Gastroesophageal sphincter (tissue), 4 donors: ENCODE measurements at regions not wholly inside any gene's neighbourhood (a gene's known extent, or its start where the extent isn't known, plus 50 kb on each side); places are given as distances from the start of the nearest gene placed in this dataset.

Experiments
- ATAC-seq: fragments of 150-250 bp; one replicate; pipeline ENCODE4 v1.9.1; 2016; ENCODE audit warnings: mild to moderate bottlenecking, moderate library complexity
- H3K27ac ChIP-seq, 4 donors: fragments of 200-600 bp; sonication (generic) in 3 of 4; 1 replicate in 3 of 4; 2 replicates in 1 of 4; pipeline ENCODE4 v1.5.1; 2016 to 2019
- H3K27me3 ChIP-seq: fragments of 200-600 bp; sonication (generic); one replicate; pipeline ENCODE4 v1.5.1; 2019
- H3K36me3 ChIP-seq, 2 donors: fragments of 200-600 bp; sonication (generic); one replicate each; pipeline ENCODE4 v1.5.1; 2019; ENCODE audit warnings: control low read depth in 1 of 2
- H3K4me1 ChIP-seq, 3 donors: fragments of 200-600 bp; sonication (generic); 1 replicate in 2 of 3; 2 replicates in 1 of 3; pipeline ENCODE4 v1.5.1; 2016 to 2019; ENCODE audit warnings: control low read depth in 2 of 3
- H3K4me3 ChIP-seq, 2 donors: fragments of 200-600 bp; sonication (generic); one replicate each; pipeline ENCODE4 v1.5.1; 2019; ENCODE audit warnings: mild to moderate bottlenecking in 1 of 2, moderate library complexity in 1 of 2
- H3K9me3 ChIP-seq, 3 donors: fragments of 200-600 bp; sonication (generic); one replicate each; pipeline ENCODE4 v1.5.1; 2017 to 2019; ENCODE audit warnings: control low read depth in 2 of 3
- CTCF ChIP-seq, 4 experiments: fragments of 200-600 bp in 2 of 4; fragments of 450-650 bp in 2 of 4; sonication (generic) in 1 of 4; IDR thresholded peaks; one replicate each; pipeline ENCODE4 v1.5.1; 2017 to 2019; ENCODE audit warnings: antibody characterized with exemption in 4 of 4, mild to moderate bottlenecking in 2 of 4, moderate library complexity in 2 of 4
- EP300 ChIP-seq: sonication (generic); formaldehyde crosslinking; IDR thresholded peaks from one replicate; pipeline ENCODE4 v1.6.1; 2017; ENCODE audit warnings: antibody characterized with exemption, mild to moderate bottlenecking
- POLR2A ChIP-seq, 2 donors: fragments of 450-650 bp; IDR thresholded peaks; one replicate each; pipeline ENCODE4 v1.6.1; 2017; ENCODE audit warnings: antibody characterized with exemption in 2 of 2, mild to moderate bottlenecking in 2 of 2, moderate library complexity in 1 of 2
- POLR2AphosphoS5 ChIP-seq: sonication (generic); formaldehyde crosslinking; IDR thresholded peaks from one replicate; pipeline ENCODE4 v1.6.1; 2017; ENCODE audit warnings: antibody characterized with exemption
- WGBS, 2 donors: methylation state at CpG; one replicate each; pipeline ENCODE4 v1.1.5; 2018; ENCODE audit warnings: low coverage in 1 of 2; 5-methylcytosine and 5-hydroxymethylcytosine counted together

- H3K36me3 ChIP-seq: no peaks in the 10 kb centered on the region
- H3K9me3 ChIP-seq: no peaks in the 10 kb centered on the region
- no peak overlapping the region for H3K27ac ChIP-seq
- H3K4me1 ChIP-seq: no peaks in the 10 kb centered on the region
- no peak overlapping the region for H3K4me3 ChIP-seq
- 0 to 88% methylated on average over 1 of the region's 2 CpGs for WGBS, 2 donors
- no peak for ATAC-seq
- H3K27me3 ChIP-seq: no peaks in the 10 kb centered on the region
- TF ChIP-seq EP300 (no peak), CTCF (IDR thresholded peaks at IDR 0.05) (no peak), POLR2AphosphoS5 (no peak), POLR2A (IDR thresholded peaks at IDR 0.05) (no peak)
These were observed 684.4 kb downstream of the ZEB2 start for GRCh38 chr2:143835481-143835880.

GRCh38 chr2:143833015-143833660 is 686.8 kb downstream of the ZEB2 start:
- WGBS, 2 donors: 83 to 94% methylated on average over 5 of the region's 10 CpGs

GRCh38 chr2:143830476-143830875 is 689.4 kb downstream of the ZEB2 start:
- no peak overlapping the region for H3K27ac ChIP-seq
- no peak overlapping the region for H3K4me3 ChIP-seq
- H3K4me1 ChIP-seq: no peaks in the 10 kb centered on the region
- no peak for TF ChIP-seq POLR2A (IDR thresholded peaks at IDR 0.05)
- no peaks in the 10 kb centered on the region for H3K36me3 ChIP-seq
- ATAC-seq: no peak
- H3K27me3 ChIP-seq: no peaks in the 10 kb centered on the region
- no peaks in the 10 kb centered on the region for H3K9me3 ChIP-seq

More at GRCh38 chr2:143833015-143833660, 686.8 kb downstream of the ZEB2 start:
- TF ChIP-seq POLR2AphosphoS5: no peak
- TF ChIP-seq POLR2A (IDR thresholded peaks at IDR 0.05): no peak
- no peak for TF ChIP-seq CTCF (IDR thresholded peaks at IDR 0.05)
- no peak for TF ChIP-seq EP300
- no peaks in the 10 kb centered on the region for H3K9me3 ChIP-seq
- H3K27ac ChIP-seq: no peak overlapping the region
- H3K27me3 ChIP-seq: no peaks in the 10 kb centered on the region
- H3K4me1 ChIP-seq: no peaks in the 10 kb centered on the region
- no peak overlapping the region for H3K4me3 ChIP-seq
- no peaks in the 10 kb centered on the region for H3K36me3 ChIP-seq
- no peak for ATAC-seq

GRCh38 chr2:143828763-143829537 is 691.0 kb downstream of the ZEB2 start:
- WGBS, 2 donors: 73 to 80% methylated on average over 1 to 2 of the region's 3 CpGs
- no peak overlapping the region for H3K4me3 ChIP-seq

GRCh38 chr2:143824791-143825190 is 695.1 kb downstream of the ZEB2 start:
- Histone ChIP-seq H3K4me3 (no peak overlapping the region), H3K4me1 (no peaks in the 10 kb centered on the region), H3K36me3 (no peaks in the 10 kb centered on the region), H3K27ac (no peak overlapping the region), H3K27me3 (no peaks in the 10 kb centered on the region), H3K9me3 (no peaks in the 10 kb centered on the region)
- TF ChIP-seq CTCF (IDR thresholded peaks at IDR 0.05) (no peak), EP300 (no peak), POLR2AphosphoS5 (no peak), POLR2A (IDR thresholded peaks at IDR 0.05) (no peak)
- ATAC-seq: no peak
- 39 to 53% methylated on average over 2 to 3 of the region's 3 CpGs for WGBS, 2 donors

More at GRCh38 chr2:143828763-143829537, 691.0 kb downstream of the ZEB2 start:
- no peak overlapping the region for H3K27ac ChIP-seq
- no peak for ATAC-seq
- H3K27me3 ChIP-seq: no peaks in the 10 kb centered on the region
- TF ChIP-seq POLR2AphosphoS5 (no peak), POLR2A (IDR thresholded peaks at IDR 0.05) (no peak), EP300 (no peak), CTCF (IDR thresholded peaks at IDR 0.05) (no peak)
- no peaks in the 10 kb centered on the region for H3K36me3 ChIP-seq
- no peaks in the 10 kb centered on the region for H3K4me1 ChIP-seq
- no peaks in the 10 kb centered on the region for H3K9me3 ChIP-seq
